Endothelial cell of umbilical vein (primary cell): ENCODE measurements at regions not wholly inside any gene's neighbourhood (a gene's known extent, or its start where the extent isn't known, plus 50 kb on each side); places are given as distances from the start of the nearest gene placed in this dataset.

ENCODE experiments used
- BruUV-seq: library from RNA; stranded (reverse); fragments of 400-500 nt; replicated peaks from 2 replicates; lab custom pipeline; 2021; lab: Mats Ljungman, UMichigan
- CTCF ChIA-PET: fragments of 300-600, 350-600 bp; sonication (Branson Sonifier 250); formaldehyde crosslinking; loops from one replicate; lab custom pipeline; 2021; ENCODE audit warnings: antibody characterized with exemption, inconsistent platforms; lab: Charles Lee
- POLR2A ChIA-PET: fragments of 300-600, 350-600 bp; sonication (Branson Sonifier 250); formaldehyde crosslinking; loops from one replicate; lab custom pipeline; 2021; ENCODE audit warnings: antibody characterized with exemption, inconsistent platforms; lab: Charles Lee
- DNase-seq: peaks from one replicate; pipeline ENCODE4 v3.0.0-alpha.2; 2011; ENCODE audit warnings: low read depth, low spot score
- FAIRE-seq: peaks from 2 replicates; lab custom pipeline; 2011; peaks lifted over from hg19 to GRCh38; lab: Jason Lieb, UNC
- H2AFZ ChIP-seq: 2 replicates; pipeline ENCODE4 v1.6.0; 2012; ENCODE audit warnings: low read depth, low read length, control low read depth, inconsistent platforms
- H3K27ac ChIP-seq: 2 replicates; pipeline ENCODE4 v1.5.1; 2011; ENCODE audit warnings: low read depth, mild to moderate bottlenecking, control low read depth, low read length, moderate library complexity; ENCODE audit not compliant: insufficient read depth
- H3K27me3 ChIP-seq, 2 experiments: 2 replicates each; pipeline versions ENCODE4 v1.6.0 to v1.6.1; 2011; ENCODE audit warnings: low read length in 2 of 2, mixed read lengths in 1 of 2; ENCODE audit not compliant: control insufficient read depth in 2 of 2, insufficient read depth in 2 of 2
- H3K36me3 ChIP-seq, 2 experiments: 2 replicates in 1 of 2; 3 replicates in 1 of 2; pipeline ENCODE4 v1.5.1; 2011; ENCODE audit warnings: low read length in 2 of 2, mild to moderate bottlenecking in 1 of 2, moderate library complexity in 1 of 2; ENCODE audit not compliant: control insufficient read depth in 2 of 2, insufficient read depth in 2 of 2; ENCODE audit errors: extremely low read depth in 1 of 2
- H3K4me1 ChIP-seq: 3 replicates; pipeline ENCODE4 v1.5.1; 2011; ENCODE audit warnings: mild to moderate bottlenecking, low read length; ENCODE audit not compliant: control insufficient read depth, insufficient read depth; ENCODE audit errors: extremely low read depth
- H3K4me2 ChIP-seq: 2 replicates; pipeline ENCODE4 v1.6.1; 2011; ENCODE audit warnings: low read length, control low read depth, mixed read lengths; ENCODE audit not compliant: insufficient read depth
- H3K4me3 ChIP-seq, 3 experiments: fragments of 200-600 bp in 1 of 3; sonication (generic), shearing (Covaris generic) in 1 of 3; replicated peaks in 1 of 3; 2 replicates each; pipeline ENCODE4 v1.5.1; 2011 to 2016; ENCODE audit warnings: control low read depth in 3 of 3, low read length in 3 of 3, mild to moderate bottlenecking in 2 of 3, inconsistent platforms in 1 of 3, low read depth in 1 of 3, moderate library complexity in 1 of 3; ENCODE audit not compliant: insufficient read depth in 1 of 3
- H3K79me2 ChIP-seq: 2 replicates; pipeline ENCODE4 v1.6.0; 2012; ENCODE audit warnings: low read length, inconsistent platforms; ENCODE audit not compliant: control insufficient read depth, insufficient read depth
- H3K9ac ChIP-seq: replicated peaks from 2 replicates; pipeline ENCODE3; 2011; ENCODE audit warnings: low read length, control low read depth; ENCODE audit not compliant: insufficient read depth; ENCODE audit errors: extremely low read depth
- H3K9me1 ChIP-seq: replicated peaks from 3 replicates; pipeline ENCODE4 v1.6.0; 2011; ENCODE audit warnings: mild to moderate bottlenecking, low read length; ENCODE audit not compliant: control insufficient read depth, insufficient read depth; ENCODE audit errors: extremely low read depth
- H3K9me3 ChIP-seq: replicated peaks from 2 replicates; pipeline ENCODE4 v1.5.1; 2012; ENCODE audit warnings: low read length, inconsistent platforms; ENCODE audit not compliant: control insufficient read depth, insufficient read depth
- H4K20me1 ChIP-seq: replicated peaks from 2 replicates; pipeline ENCODE3; 2011; ENCODE audit warnings: mild to moderate bottlenecking, low read length; ENCODE audit not compliant: control insufficient read depth, insufficient read depth; ENCODE audit errors: extremely low read depth
- EZH2 ChIP-seq: IDR thresholded peaks from 2 replicates; pipeline ENCODE4 v1.6.1; 2012; ENCODE audit warnings: borderline replicate concordance, low read depth, mild to moderate bottlenecking, moderate library complexity, low read length, inconsistent platforms; ENCODE audit not compliant: severe bottlenecking
- FOS ChIP-seq: IDR thresholded peaks from 2 replicates; pipeline ENCODE4 v1.6.1; 2011; ENCODE audit warnings: mild to moderate bottlenecking, low read length, moderate library complexity, borderline replicate concordance; ENCODE audit not compliant: insufficient read depth
- GATA2 ChIP-seq: IDR thresholded peaks from 2 replicates; pipeline ENCODE4 v1.7.0; 2011; ENCODE audit warnings: low read depth, mild to moderate bottlenecking, moderate library complexity, mixed read lengths, low read length; ENCODE audit not compliant: insufficient read length, insufficient read depth
- JUN ChIP-seq: IDR thresholded peaks from 2 replicates; pipeline ENCODE4 v1.6.1; 2011; ENCODE audit warnings: borderline replicate concordance, low read depth; ENCODE audit not compliant: insufficient read length, insufficient read depth
- MYC ChIP-seq: IDR thresholded peaks from one replicate; pipeline ENCODE4 v1.6.1; 2011; ENCODE audit warnings: mild to moderate bottlenecking, low read depth, low read length
- POLR2A ChIP-seq: IDR thresholded peaks from 2 replicates; pipeline ENCODE4 v1.6.1; 2012; ENCODE audit warnings: low read depth, mild to moderate bottlenecking, control low read depth, low read length
- POLR2AphosphoS5 ChIP-seq: IDR thresholded peaks from 2 replicates; pipeline ENCODE4 v1.6.1; 2012; ENCODE audit warnings: low read depth, mild to moderate bottlenecking, control low read depth, low read length, moderate library complexity; ENCODE audit not compliant: insufficient read depth
- dilution Hi-C: fragments of 300-500 bp; cut with MboI; formaldehyde crosslinking; loops from one replicate; pipeline ENCODE4 v1.15.0; 2019; ENCODE audit warnings: low sequenced_read_pairs; ENCODE audit not compliant: extremely low pct_ligation_motif_present
- intact Hi-C: fragments of 100-400 bp; cut with micrococcal nuclease; formaldehyde crosslinking; loops from one replicate; pipeline ENCODE4 v1.10.0; 2022
- TF ChIP-seq, protein P1 (sequence below): IDR thresholded peaks from 2 replicates; pipeline ENCODE4 v1.6.1; 2011; ENCODE audit not compliant: insufficient read depth, insufficient read length
- TF ChIP-seq, protein P2 (sequence below), 2 donors: IDR thresholded peaks; 1 replicate in 1 of 2; 2 replicates in 1 of 2; pipeline ENCODE4 v1.5.1; 2011; ENCODE audit warnings: low read length in 2 of 2, mild to moderate bottlenecking in 2 of 2, moderate library complexity in 2 of 2, control low read depth in 1 of 2, inconsistent platforms in 1 of 2, low read depth in 1 of 2; ENCODE audit not compliant: insufficient read depth in 1 of 2; ENCODE audit errors: extremely low read depth in 1 of 2

DNA sequence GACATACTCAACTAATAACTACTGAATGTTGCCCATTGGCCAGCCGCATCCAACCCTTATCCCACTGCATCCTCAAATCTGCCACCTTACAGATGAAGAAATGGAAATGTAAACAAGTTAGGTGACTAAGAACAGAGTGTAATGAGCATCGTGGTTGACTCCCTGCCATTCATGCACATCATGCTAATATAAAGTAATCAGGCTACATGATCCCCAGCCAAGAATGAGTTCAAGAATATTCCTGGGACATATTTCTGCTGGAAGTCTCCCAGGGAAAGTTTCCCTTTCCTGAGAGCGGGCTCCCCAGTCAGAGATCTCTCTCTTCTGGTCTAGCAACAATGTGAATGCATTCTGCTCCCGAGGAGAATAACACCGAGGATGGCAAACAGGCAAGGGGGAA lies 55.9 kb upstream of the SERP2 start:
- TF ChIP-seq FOS (no peak), GATA2 (no peak), POLR2AphosphoS5 (no peak), MYC (no peak), POLR2A (no peak)
- TF ChIP-seq, protein P1, sequence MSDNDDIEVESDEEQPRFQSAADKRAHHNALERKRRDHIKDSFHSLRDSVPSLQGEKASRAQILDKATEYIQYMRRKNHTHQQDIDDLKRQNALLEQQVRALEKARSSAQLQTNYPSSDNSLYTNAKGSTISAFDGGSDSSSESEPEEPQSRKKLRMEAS = no peak
- Histone ChIP-seq H3K27ac (no peak overlapping the region), H3K9me3 (no peaks in the 10 kb centered on the region), H3K4me3 (no peak overlapping the region), H3K79me2 (no peaks in the 10 kb centered on the region), H3K9ac (no peak overlapping the region), H3K4me2 (no peak overlapping the region), H3K27me3 (no peaks in the 10 kb centered on the region), H3K9me1 (no peaks in the 10 kb centered on the region), H2AFZ (no peak overlapping the region), H4K20me1 (no peaks in the 10 kb centered on the region), H3K36me3 (no peaks in the 10 kb centered on the region), H3K4me1 (peaks cover 16% of the 10 kb centered on the region)
- FAIRE-seq = no peak
- intact Hi-C loops (no loop called here), dilution Hi-C loops (no loop called here)
- no peak for DNase-seq
- ChIA-PET POLR2A (no interaction called here), CTCF (interaction anchor here (1.1 kb wide), 1 partner anchor 119 kb away, joined by 4 read pairs; no protein-coding TSS in a partner anchor)
- BruUV-seq = no TSS peak

DNA sequence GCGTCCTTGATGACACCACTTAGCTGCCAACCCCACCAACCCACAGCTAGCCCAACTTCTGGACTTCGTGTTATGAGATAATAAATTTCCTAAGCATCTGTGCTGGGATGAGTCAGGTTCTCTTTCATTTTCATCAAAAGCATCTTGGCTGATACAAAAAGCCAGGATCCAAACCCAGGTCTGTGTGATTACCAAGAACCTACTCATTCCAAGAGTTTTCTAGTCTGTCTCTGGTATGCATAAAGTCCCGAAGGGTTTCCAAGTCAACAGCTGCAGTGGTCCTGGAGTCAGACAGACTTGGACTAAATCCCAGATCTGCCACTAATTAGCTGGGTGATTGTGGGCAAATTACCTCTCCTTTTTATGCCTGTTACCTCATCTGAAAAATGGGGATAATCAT lies 55.5 kb upstream of the SERP2 start:
- Histone ChIP-seq H3K9me1 (no peaks in the 10 kb centered on the region), H3K27ac (no peak overlapping the region), H3K9ac (no peak overlapping the region), H3K4me3 (no peak overlapping the region), H3K36me3 (no peaks in the 10 kb centered on the region), H2AFZ (no peak overlapping the region), H3K4me2 (no peak overlapping the region), H4K20me1 (no peaks in the 10 kb centered on the region), H3K4me1 (peaks cover 12% of the 10 kb centered on the region), H3K9me3 (no peaks in the 10 kb centered on the region), H3K79me2 (no peaks in the 10 kb centered on the region), H3K27me3 (no peaks in the 10 kb centered on the region)
- DNase-seq (no peak), FAIRE-seq (no peak)
- ChIA-PET CTCF (interaction anchor here (1.1 kb wide), 1 partner anchor 119 kb away, joined by 4 read pairs; no protein-coding TSS in a partner anchor), POLR2A (no interaction called here)
- BruUV-seq = no TSS peak
- TF ChIP-seq FOS = no peak
- no peak for TF ChIP-seq GATA2
- no peak for TF ChIP-seq MYC
- TF ChIP-seq JUN = no peak
- no peak for TF ChIP-seq EZH2
- no peak for TF ChIP-seq POLR2AphosphoS5
- TF ChIP-seq, protein P1 = no peak
- TF ChIP-seq, protein P2, sequence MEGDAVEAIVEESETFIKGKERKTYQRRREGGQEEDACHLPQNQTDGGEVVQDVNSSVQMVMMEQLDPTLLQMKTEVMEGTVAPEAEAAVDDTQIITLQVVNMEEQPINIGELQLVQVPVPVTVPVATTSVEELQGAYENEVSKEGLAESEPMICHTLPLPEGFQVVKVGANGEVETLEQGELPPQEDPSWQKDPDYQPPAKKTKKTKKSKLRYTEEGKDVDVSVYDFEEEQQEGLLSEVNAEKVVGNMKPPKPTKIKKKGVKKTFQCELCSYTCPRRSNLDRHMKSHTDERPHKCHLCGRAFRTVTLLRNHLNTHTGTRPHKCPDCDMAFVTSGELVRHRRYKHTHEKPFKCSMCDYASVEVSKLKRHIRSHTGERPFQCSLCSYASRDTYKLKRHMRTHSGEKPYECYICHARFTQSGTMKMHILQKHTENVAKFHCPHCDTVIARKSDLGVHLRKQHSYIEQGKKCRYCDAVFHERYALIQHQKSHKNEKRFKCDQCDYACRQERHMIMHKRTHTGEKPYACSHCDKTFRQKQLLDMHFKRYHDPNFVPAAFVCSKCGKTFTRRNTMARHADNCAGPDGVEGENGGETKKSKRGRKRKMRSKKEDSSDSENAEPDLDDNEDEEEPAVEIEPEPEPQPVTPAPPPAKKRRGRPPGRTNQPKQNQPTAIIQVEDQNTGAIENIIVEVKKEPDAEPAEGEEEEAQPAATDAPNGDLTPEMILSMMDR (IDR thresholded peaks at IDR 0.05; ENCODE audit: extremely low read depth in 1 of 2, insufficient read depth in 1 of 2, low read depth in 1 of 2, low read length in 2 of 2) = no peak
- TF ChIP-seq POLR2A = no peak
- intact Hi-C loops (no loop called here), dilution Hi-C loops (no loop called here)
